GM23338 (cell line): ENCODE measurements at regions not wholly inside any gene's neighbourhood (a gene's known extent, or its start where the extent isn't known, plus 50 kb on each side); places are given as distances from the start of the nearest gene placed in this dataset.
A peak's percentile ranks its signal among the peaks of the same experiment; 100 is the strongest.

Source experiments
- ATAC-seq: fragments of 200-7000 bp; cut with Tn5 transposase; 3 replicates; pipeline ENCODE4 v1.9.1; 2020
- DNase-seq: peaks from one replicate; pipeline ENCODE4 v3.0.0-alpha.2; 2015; ENCODE audit warnings: low spot score
- H2AFZ ChIP-seq: fragments of 200-600 bp; sonication (generic); 2 replicates; pipeline ENCODE4 v1.8.0; 2016; ENCODE audit warnings: antibody characterized with exemption, mild to moderate bottlenecking, moderate library complexity
- H3F3A ChIP-seq: fragments of 200-600 bp; sonication (generic); replicated peaks from 2 replicates; pipeline ENCODE4 v1.8.0; 2017; ENCODE audit warnings: antibody characterized with exemption, mixed run types, low read depth
- H3K27ac ChIP-seq: fragments of 200-600 bp; sonication (generic); 2 replicates; pipeline ENCODE4 v1.6.1; 2016; ENCODE audit warnings: low read depth
- H3K27me3 ChIP-seq: fragments of 200-600 bp; sonication (generic); 2 replicates; pipeline ENCODE4 v1.8.0; 2016; ENCODE audit warnings: mild to moderate bottlenecking, mixed run types, moderate library complexity; ENCODE audit not compliant: insufficient read depth
- H3K36me3 ChIP-seq: fragments of 200-600 bp; sonication (generic); 2 replicates; pipeline ENCODE4 v1.8.0; 2016; ENCODE audit warnings: mild to moderate bottlenecking; ENCODE audit not compliant: insufficient read depth
- H3K4me1 ChIP-seq: fragments of 200-600 bp; sonication (generic); 2 replicates; pipeline ENCODE4 v1.8.0; 2016; ENCODE audit warnings: mild to moderate bottlenecking, moderate library complexity; ENCODE audit not compliant: insufficient read depth
- H3K4me2 ChIP-seq: fragments of 200-600 bp; sonication (generic); 2 replicates; pipeline ENCODE4 v1.7.1; 2017; ENCODE audit warnings: mixed run types
- H3K4me3 ChIP-seq: fragments of 200-600 bp; sonication (generic); 2 replicates; pipeline ENCODE4 v1.6.1; 2016; ENCODE audit warnings: mixed run types
- H3K79me2 ChIP-seq: fragments of 200-600 bp; sonication (generic); replicated peaks from 2 replicates; pipeline ENCODE4 v1.8.0; 2017; ENCODE audit warnings: mild to moderate bottlenecking; ENCODE audit not compliant: insufficient read depth
- H3K9me2 ChIP-seq: fragments of 200-600 bp; sonication (generic); 2 replicates; pipeline ENCODE4 v1.8.0; 2017; ENCODE audit not compliant: insufficient read depth
- H4K20me1 ChIP-seq: fragments of 200-600 bp; sonication (generic); replicated peaks from 2 replicates; pipeline ENCODE4 v1.8.0; 2017; ENCODE audit warnings: mild to moderate bottlenecking; ENCODE audit not compliant: insufficient read depth
- H3K27ac Mint-ChIP-seq: 2 replicates; pipeline ENCODE4 v1.8.0; 2020; ENCODE audit warnings: inconsistent platforms, mild to moderate bottlenecking, moderate library complexity, mixed read lengths
- H3K27me3 Mint-ChIP-seq: 3 replicates; pipeline ENCODE4 v1.8.0; 2022; ENCODE audit warnings: low read depth, mild to moderate bottlenecking, moderate library complexity, mixed read lengths, inconsistent platforms; ENCODE audit not compliant: insufficient read depth, poor library complexity
- H3K36me3 Mint-ChIP-seq: 3 replicates; pipeline ENCODE4 v1.8.0; 2021; ENCODE audit warnings: low read depth, mild to moderate bottlenecking, inconsistent platforms, moderate library complexity, mixed read lengths
- H3K4me1 Mint-ChIP-seq: 3 replicates; pipeline ENCODE4 v1.8.0; 2020; ENCODE audit warnings: mild to moderate bottlenecking, inconsistent platforms, mixed read lengths
- H3K4me3 Mint-ChIP-seq: 3 replicates; pipeline ENCODE4 v1.8.0; 2021; ENCODE audit warnings: moderate library complexity, mild to moderate bottlenecking, inconsistent platforms, mixed read lengths
- H3K9me3 Mint-ChIP-seq: 3 replicates; pipeline ENCODE4 v1.8.0; 2020; ENCODE audit warnings: moderate library complexity, mild to moderate bottlenecking, inconsistent platforms, mixed read lengths
- CREB1 ChIP-seq: fragments of 250-450 bp; sonication (Bioruptor Pico); IDR thresholded peaks from 2 replicates; pipeline ENCODE4 v1.5.0; 2020; ENCODE audit warnings: low read depth, mild to moderate bottlenecking, moderate library complexity
- EZH2 ChIP-seq: fragments of 200-600 bp; sonication (generic); IDR thresholded peaks from one replicate; pipeline ENCODE4 v1.8.0; 2017; ENCODE audit warnings: antibody characterized with exemption, mild to moderate bottlenecking, low read depth; ENCODE audit not compliant: unreplicated experiment
- EZH2phosphoT487 ChIP-seq: fragments of 200-600 bp; sonication (generic); IDR thresholded peaks from one replicate; pipeline ENCODE4 v1.8.1; 2018; ENCODE audit warnings: antibody characterized with exemption; ENCODE audit not compliant: unreplicated experiment
- JUNB ChIP-seq: IDR thresholded peaks from one replicate; pipeline ENCODE4 v1.6.1; 2016; ENCODE audit warnings: antibody characterized with exemption; ENCODE audit not compliant: unreplicated experiment
- POLR2AphosphoS5 ChIP-seq: IDR thresholded peaks from 2 replicates; pipeline ENCODE4 v1.6.1; 2016; ENCODE audit warnings: antibody characterized with exemption, low read depth
- STAT1 ChIP-seq: IDR thresholded peaks from one replicate; pipeline ENCODE4 v1.6.1; 2016; ENCODE audit warnings: antibody characterized with exemption; ENCODE audit not compliant: unreplicated experiment
- ZNF114 ChIP-seq: fragments of 250-450 bp; sonication (Bioruptor Pico); IDR thresholded peaks from 2 replicates; pipeline ENCODE4 v1.5.0; 2020; ENCODE audit warnings: mild to moderate bottlenecking, moderate library complexity
- ZNF331 ChIP-seq: fragments of 250-450 bp; sonication (Bioruptor Pico); IDR thresholded peaks from 2 replicates; pipeline ENCODE4 v1.5.0; 2020; ENCODE audit warnings: low read depth, mild to moderate bottlenecking, moderate library complexity
- TF ChIP-seq, protein P1 (sequence below), 2 experiments: fragments of 200-600 bp in 1 of 2; sonication (generic) in 1 of 2; conservative IDR thresholded peaks; 2 replicates each; pipeline versions ENCODE4 v1.5.1 to v1.6.1; 2016 to 2017; ENCODE audit warnings: antibody characterized with exemption in 2 of 2, low read depth in 2 of 2, mild to moderate bottlenecking in 2 of 2, moderate library complexity in 1 of 2
- TF ChIP-seq, protein P2 (sequence below): fragments of 250-450 bp; sonication (Bioruptor Pico); IDR thresholded peaks from 2 replicates; pipeline ENCODE4 v1.5.0; 2020; ENCODE audit warnings: mild to moderate bottlenecking, moderate library complexity
- TF ChIP-seq, protein P3 (sequence below): IDR thresholded peaks from one replicate; pipeline ENCODE4 v1.6.1; 2018; ENCODE audit warnings: antibody characterized with exemption; ENCODE audit not compliant: unreplicated experiment

DNA sequence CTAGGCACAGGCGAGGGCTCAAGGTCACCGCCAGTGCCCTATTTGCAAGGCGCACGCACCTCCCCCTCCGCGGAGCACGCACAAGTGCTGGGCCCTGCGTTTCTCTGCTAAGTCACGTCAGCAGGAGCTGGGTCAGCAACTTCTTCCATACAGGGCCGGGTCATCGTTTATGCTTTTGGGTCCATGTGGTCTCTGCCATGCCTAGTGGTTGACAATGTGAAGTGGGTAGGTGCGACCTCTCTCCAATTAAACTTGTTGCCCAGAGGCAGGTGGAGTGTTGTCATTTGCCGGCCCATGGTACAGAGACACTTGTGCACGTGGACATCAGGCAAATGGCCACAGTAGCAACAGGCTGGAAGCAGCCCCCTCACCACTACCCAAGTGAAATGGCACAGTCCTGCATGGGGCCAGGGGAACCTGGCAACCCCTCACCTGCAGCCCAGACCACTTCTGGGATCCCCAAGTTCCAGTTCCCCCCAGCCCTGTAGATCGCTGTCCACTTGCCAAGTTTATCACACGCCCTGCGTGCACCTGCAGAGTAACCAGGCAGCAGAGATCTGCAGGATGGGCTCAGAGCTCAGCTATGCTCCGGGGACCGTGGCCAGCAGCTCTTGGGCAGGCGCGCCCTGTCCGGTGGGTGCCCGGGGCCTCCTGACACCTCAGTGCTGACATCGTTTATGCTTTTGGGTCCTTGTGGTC lies 86.1 kb upstream of the PPP2R2D start:
- H3K79me2 ChIP-seq = no peaks in the 10 kb centered on the region
- no peaks in the 10 kb centered on the region for H3K27me3 ChIP-seq
- no peak overlapping the region for H2AFZ ChIP-seq
- peaks cover 21% of the 10 kb centered on the region for H3K4me1 Mint-ChIP-seq
- no peaks in the 10 kb centered on the region for H3K36me3 ChIP-seq
- peak; percentile 39 for DNase-seq
- H3K27ac Mint-ChIP-seq = no peak overlapping the region
- no peaks in the 10 kb centered on the region for H3K4me1 ChIP-seq
- H3K27me3 Mint-ChIP-seq = peaks cover 7% of the 10 kb centered on the region
- TF ChIP-seq, protein P1, sequence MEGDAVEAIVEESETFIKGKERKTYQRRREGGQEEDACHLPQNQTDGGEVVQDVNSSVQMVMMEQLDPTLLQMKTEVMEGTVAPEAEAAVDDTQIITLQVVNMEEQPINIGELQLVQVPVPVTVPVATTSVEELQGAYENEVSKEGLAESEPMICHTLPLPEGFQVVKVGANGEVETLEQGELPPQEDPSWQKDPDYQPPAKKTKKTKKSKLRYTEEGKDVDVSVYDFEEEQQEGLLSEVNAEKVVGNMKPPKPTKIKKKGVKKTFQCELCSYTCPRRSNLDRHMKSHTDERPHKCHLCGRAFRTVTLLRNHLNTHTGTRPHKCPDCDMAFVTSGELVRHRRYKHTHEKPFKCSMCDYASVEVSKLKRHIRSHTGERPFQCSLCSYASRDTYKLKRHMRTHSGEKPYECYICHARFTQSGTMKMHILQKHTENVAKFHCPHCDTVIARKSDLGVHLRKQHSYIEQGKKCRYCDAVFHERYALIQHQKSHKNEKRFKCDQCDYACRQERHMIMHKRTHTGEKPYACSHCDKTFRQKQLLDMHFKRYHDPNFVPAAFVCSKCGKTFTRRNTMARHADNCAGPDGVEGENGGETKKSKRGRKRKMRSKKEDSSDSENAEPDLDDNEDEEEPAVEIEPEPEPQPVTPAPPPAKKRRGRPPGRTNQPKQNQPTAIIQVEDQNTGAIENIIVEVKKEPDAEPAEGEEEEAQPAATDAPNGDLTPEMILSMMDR (conservative IDR thresholded peaks at IDR 0.05; ENCODE audit: low read depth in 2 of 2) = no peak
- TF ChIP-seq, protein P2, sequence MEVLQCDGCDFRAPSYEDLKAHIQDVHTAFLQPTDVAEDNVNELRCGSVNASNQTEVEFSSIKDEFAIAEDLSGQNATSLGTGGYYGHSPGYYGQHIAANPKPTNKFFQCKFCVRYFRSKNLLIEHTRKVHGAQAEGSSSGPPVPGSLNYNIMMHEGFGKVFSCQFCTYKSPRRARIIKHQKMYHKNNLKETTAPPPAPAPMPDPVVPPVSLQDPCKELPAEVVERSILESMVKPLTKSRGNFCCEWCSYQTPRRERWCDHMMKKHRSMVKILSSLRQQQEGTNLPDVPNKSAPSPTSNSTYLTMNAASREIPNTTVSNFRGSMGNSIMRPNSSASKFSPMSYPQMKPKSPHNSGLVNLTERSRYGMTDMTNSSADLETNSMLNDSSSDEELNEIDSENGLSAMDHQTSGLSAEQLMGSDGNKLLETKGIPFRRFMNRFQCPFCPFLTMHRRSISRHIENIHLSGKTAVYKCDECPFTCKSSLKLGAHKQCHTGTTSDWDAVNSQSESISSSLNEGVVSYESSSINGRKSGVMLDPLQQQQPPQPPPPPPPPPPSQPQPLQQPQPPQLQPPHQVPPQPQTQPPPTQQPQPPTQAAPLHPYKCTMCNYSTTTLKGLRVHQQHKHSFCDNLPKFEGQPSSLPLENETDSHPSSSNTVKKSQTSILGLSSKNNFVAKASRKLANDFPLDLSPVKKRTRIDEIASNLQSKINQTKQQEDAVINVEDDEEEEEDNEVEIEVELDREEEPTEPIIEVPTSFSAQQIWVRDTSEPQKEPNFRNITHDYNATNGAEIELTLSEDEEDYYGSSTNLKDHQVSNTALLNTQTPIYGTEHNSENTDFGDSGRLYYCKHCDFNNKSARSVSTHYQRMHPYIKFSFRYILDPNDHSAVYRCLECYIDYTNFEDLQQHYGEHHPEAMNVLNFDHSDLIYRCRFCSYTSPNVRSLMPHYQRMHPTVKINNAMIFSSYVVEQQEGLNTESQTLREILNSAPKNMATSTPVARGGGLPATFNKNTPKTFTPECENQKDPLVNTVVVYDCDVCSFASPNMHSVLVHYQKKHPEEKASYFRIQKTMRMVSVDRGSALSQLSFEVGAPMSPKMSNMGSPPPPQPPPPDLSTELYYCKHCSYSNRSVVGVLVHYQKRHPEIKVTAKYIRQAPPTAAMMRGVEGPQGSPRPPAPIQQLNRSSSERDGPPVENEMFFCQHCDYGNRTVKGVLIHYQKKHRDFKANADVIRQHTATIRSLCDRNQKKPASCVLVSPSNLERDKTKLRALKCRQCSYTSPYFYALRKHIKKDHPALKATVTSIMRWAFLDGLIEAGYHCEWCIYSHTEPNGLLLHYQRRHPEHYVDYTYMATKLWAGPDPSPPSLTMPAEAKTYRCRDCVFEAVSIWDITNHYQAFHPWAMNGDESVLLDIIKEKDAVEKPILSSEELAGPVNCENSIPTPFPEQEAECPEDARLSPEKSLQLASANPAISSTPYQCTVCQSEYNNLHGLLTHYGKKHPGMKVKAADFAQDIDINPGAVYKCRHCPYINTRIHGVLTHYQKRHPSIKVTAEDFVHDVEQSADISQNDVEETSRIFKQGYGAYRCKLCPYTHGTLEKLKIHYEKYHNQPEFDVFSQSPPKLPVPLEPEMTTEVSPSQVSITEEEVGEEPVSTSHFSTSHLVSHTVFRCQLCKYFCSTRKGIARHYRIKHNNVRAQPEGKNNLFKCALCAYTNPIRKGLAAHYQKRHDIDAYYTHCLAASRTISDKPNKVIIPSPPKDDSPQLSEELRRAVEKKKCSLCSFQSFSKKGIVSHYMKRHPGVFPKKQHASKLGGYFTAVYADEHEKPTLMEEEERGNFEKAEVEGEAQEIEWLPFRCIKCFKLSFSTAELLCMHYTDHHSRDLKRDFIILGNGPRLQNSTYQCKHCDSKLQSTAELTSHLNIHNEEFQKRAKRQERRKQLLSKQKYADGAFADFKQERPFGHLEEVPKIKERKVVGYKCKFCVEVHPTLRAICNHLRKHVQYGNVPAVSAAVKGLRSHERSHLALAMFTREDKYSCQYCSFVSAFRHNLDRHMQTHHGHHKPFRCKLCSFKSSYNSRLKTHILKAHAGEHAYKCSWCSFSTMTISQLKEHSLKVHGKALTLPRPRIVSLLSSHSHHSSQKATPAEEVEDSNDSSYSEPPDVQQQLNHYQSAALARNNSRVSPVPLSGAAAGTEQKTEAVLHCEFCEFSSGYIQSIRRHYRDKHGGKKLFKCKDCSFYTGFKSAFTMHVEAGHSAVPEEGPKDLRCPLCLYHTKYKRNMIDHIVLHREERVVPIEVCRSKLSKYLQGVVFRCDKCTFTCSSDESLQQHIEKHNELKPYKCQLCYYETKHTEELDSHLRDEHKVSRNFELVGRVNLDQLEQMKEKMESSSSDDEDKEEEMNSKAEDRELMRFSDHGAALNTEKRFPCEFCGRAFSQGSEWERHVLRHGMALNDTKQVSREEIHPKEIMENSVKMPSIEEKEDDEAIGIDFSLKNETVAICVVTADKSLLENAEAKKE (CRISPR knock-in tag) = no peak
- no peak for TF ChIP-seq EZH2phosphoT487
- TF ChIP-seq EZH2 = no peak
- TF ChIP-seq, protein P3, sequence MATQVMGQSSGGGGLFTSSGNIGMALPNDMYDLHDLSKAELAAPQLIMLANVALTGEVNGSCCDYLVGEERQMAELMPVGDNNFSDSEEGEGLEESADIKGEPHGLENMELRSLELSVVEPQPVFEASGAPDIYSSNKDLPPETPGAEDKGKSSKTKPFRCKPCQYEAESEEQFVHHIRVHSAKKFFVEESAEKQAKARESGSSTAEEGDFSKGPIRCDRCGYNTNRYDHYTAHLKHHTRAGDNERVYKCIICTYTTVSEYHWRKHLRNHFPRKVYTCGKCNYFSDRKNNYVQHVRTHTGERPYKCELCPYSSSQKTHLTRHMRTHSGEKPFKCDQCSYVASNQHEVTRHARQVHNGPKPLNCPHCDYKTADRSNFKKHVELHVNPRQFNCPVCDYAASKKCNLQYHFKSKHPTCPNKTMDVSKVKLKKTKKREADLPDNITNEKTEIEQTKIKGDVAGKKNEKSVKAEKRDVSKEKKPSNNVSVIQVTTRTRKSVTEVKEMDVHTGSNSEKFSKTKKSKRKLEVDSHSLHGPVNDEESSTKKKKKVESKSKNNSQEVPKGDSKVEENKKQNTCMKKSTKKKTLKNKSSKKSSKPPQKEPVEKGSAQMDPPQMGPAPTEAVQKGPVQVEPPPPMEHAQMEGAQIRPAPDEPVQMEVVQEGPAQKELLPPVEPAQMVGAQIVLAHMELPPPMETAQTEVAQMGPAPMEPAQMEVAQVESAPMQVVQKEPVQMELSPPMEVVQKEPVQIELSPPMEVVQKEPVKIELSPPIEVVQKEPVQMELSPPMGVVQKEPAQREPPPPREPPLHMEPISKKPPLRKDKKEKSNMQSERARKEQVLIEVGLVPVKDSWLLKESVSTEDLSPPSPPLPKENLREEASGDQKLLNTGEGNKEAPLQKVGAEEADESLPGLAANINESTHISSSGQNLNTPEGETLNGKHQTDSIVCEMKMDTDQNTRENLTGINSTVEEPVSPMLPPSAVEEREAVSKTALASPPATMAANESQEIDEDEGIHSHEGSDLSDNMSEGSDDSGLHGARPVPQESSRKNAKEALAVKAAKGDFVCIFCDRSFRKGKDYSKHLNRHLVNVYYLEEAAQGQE = no peak
- TF ChIP-seq JUNB = no peak
- TF ChIP-seq CREB1 (CRISPR knock-in tag) = no peak
- TF ChIP-seq ZNF331 (CRISPR knock-in tag) = no peak
- TF ChIP-seq ZNF114 (CRISPR knock-in tag) = no peak
- no peak for TF ChIP-seq STAT1
- TF ChIP-seq POLR2AphosphoS5 = no peak
- H3K4me2 ChIP-seq = no peak overlapping the region
- H3K36me3 Mint-ChIP-seq = no peaks in the 10 kb centered on the region; the same call in 2 of the 3 replicates
- H3F3A ChIP-seq = no peaks in the 10 kb centered on the region
- H3K9me3 Mint-ChIP-seq = no peaks in the 10 kb centered on the region
- no peaks in the 10 kb centered on the region for H3K9me2 ChIP-seq
- no peaks in the 10 kb centered on the region for H4K20me1 ChIP-seq
- ATAC-seq = peak; percentile 55
- H3K27ac ChIP-seq = no peak overlapping the region
- no peak overlapping the region for H3K4me3 ChIP-seq
- H3K4me3 Mint-ChIP-seq = no peak overlapping the region
